Suprapubic skin (tissue), 4 donors: ENCODE measurements at regions not wholly inside any gene's neighbourhood (a gene's known extent, or its start where the extent isn't known, plus 50 kb on each side); places are given as distances from the start of the nearest gene placed in this dataset.

ENCODE experiments used
- DNase-seq, 2 donors: peaks; one replicate each; pipeline ENCODE4 v3.0.0-alpha.2; 2019; ENCODE audit warnings: low spot score in 2 of 2
- H3K27ac ChIP-seq: fragments of 200-600 bp; sonication (generic); one replicate; pipeline ENCODE4 v1.5.1; 2019
- H3K27me3 ChIP-seq: fragments of 200-600 bp; sonication (generic); one replicate; pipeline ENCODE4 v1.5.1; 2019
- H3K36me3 ChIP-seq: fragments of 200-600 bp; sonication (generic); one replicate; pipeline ENCODE4 v1.5.1; 2019
- H3K4me1 ChIP-seq: fragments of 200-600 bp; sonication (generic); one replicate; pipeline ENCODE4 v1.5.1; 2019
- H3K4me3 ChIP-seq: fragments of 200-600 bp; sonication (generic); one replicate; pipeline ENCODE4 v1.5.1; 2019; ENCODE audit warnings: mild to moderate bottlenecking
- H3K9me3 ChIP-seq: fragments of 200-600 bp; sonication (generic); one replicate; pipeline ENCODE4 v1.5.1; 2019
- CTCF ChIP-seq, 2 donors: fragments of 200-600 bp in 1 of 2; fragments of 450-650 bp in 1 of 2; sonication (generic) in 1 of 2; IDR thresholded peaks; one replicate each; pipeline ENCODE4 v1.5.1; 2016 to 2019; ENCODE audit warnings: antibody characterized with exemption in 2 of 2, mild to moderate bottlenecking in 1 of 2, moderate library complexity in 1 of 2
- EP300 ChIP-seq: sonication (generic); formaldehyde crosslinking; IDR thresholded peaks from one replicate; pipeline ENCODE4 v1.6.1; 2017; ENCODE audit warnings: antibody characterized with exemption
- POLR2A ChIP-seq, 2 donors: fragments of 450-650 bp; IDR thresholded peaks; one replicate each; pipeline ENCODE4 v1.6.1; 2017; ENCODE audit warnings: antibody characterized with exemption in 2 of 2, mild to moderate bottlenecking in 2 of 2, moderate library complexity in 2 of 2
- POLR2AphosphoS5 ChIP-seq, 3 donors: sonication (generic); formaldehyde crosslinking; IDR thresholded peaks; one replicate each; pipeline ENCODE4 v1.6.1; 2017; ENCODE audit warnings: antibody characterized with exemption in 3 of 3
- WGBS: methylation state at CpG from one replicate; pipeline ENCODE4 v1.1.5; 2018; 5-methylcytosine and 5-hydroxymethylcytosine counted together

GRCh38 chr2:176583607-176584006 is 314.4 kb downstream of the MTX2 start:
- Histone ChIP-seq H3K4me1 (peaks cover 7% of the 10 kb centered on the region), H3K27ac (no peak overlapping the region), H3K9me3 (no peaks in the 10 kb centered on the region), H3K27me3 (peaks cover 3% of the 10 kb centered on the region), H3K4me3 (no peak overlapping the region), H3K36me3 (no peaks in the 10 kb centered on the region)
- DNase-seq: no peak
- 29% methylated on average over 6 of the region's 6 CpGs for WGBS
- TF ChIP-seq EP300 (no peak), POLR2A (IDR thresholded peaks at IDR 0.05) (no peak), POLR2AphosphoS5 (IDR thresholded peaks at IDR 0.05) (no peak), CTCF (IDR thresholded peaks at IDR 0.05) (no peak)

GRCh38 chr2:176584333-176584732 is 315.1 kb downstream of the MTX2 start:
- 52% methylated on average over 3 of the region's 3 CpGs for WGBS

GRCh38 chr2:176585291-176585690 is 316.0 kb downstream of the MTX2 start:
- Histone ChIP-seq H3K9me3 (no peaks in the 10 kb centered on the region), H3K4me1 (peaks cover 7% of the 10 kb centered on the region), H3K27me3 (peaks cover 3% of the 10 kb centered on the region), H3K36me3 (no peaks in the 10 kb centered on the region), H3K27ac (no peak overlapping the region), H3K4me3 (no peak overlapping the region)
- TF ChIP-seq CTCF (IDR thresholded peaks at IDR 0.05) (no peak), POLR2AphosphoS5 (IDR thresholded peaks at IDR 0.05) (no peak), EP300 (no peak), POLR2A (IDR thresholded peaks at IDR 0.05) (no peak)
- DNase-seq: no peak
- 86% methylated on average over 1 of the region's 1 CpG for WGBS

More at GRCh38 chr2:176584333-176584732, 315.1 kb downstream of the MTX2 start:
- Histone ChIP-seq H3K27me3 (peaks cover 3% of the 10 kb centered on the region), H3K9me3 (no peaks in the 10 kb centered on the region), H3K4me3 (no peak overlapping the region), H3K36me3 (no peaks in the 10 kb centered on the region), H3K27ac (no peak overlapping the region), H3K4me1 (peaks cover 7% of the 10 kb centered on the region)
- DNase-seq: no peak
- no peak for TF ChIP-seq CTCF (IDR thresholded peaks at IDR 0.05)
- no peak for TF ChIP-seq POLR2A (IDR thresholded peaks at IDR 0.05)
- no peak for TF ChIP-seq EP300
- TF ChIP-seq POLR2AphosphoS5 (IDR thresholded peaks at IDR 0.05): no peak

GRCh38 chr2:176585791-176586190 is 316.5 kb downstream of the MTX2 start:
- Histone ChIP-seq H3K36me3 (no peaks in the 10 kb centered on the region), H3K9me3 (no peaks in the 10 kb centered on the region)

GRCh38 chr2:176589287-176589686 is 320.0 kb downstream of the MTX2 start:
- DNase-seq: no peak
- WGBS: 72% methylated on average over 7 of the region's 7 CpGs

More at GRCh38 chr2:176585791-176586190, 316.5 kb downstream of the MTX2 start:
- H3K4me1 ChIP-seq: peaks cover 7% of the 10 kb centered on the region
- no peak overlapping the region for H3K4me3 ChIP-seq
- peaks cover 3% of the 10 kb centered on the region for H3K27me3 ChIP-seq
- WGBS: 72% methylated on average over 2 of the region's 2 CpGs
- DNase-seq: no peak
- no peak for TF ChIP-seq EP300
- TF ChIP-seq POLR2A (IDR thresholded peaks at IDR 0.05): no peak
- TF ChIP-seq POLR2AphosphoS5 (IDR thresholded peaks at IDR 0.05): no peak
- TF ChIP-seq CTCF (IDR thresholded peaks at IDR 0.05): no peak
- no peak overlapping the region for H3K27ac ChIP-seq

More at GRCh38 chr2:176589287-176589686, 320.0 kb downstream of the MTX2 start:
- Histone ChIP-seq H3K36me3 (no peaks in the 10 kb centered on the region), H3K4me3 (no peak overlapping the region), H3K9me3 (no peaks in the 10 kb centered on the region), H3K27ac (no peak overlapping the region), H3K4me1 (no peaks in the 10 kb centered on the region), H3K27me3 (peaks cover 2% of the 10 kb centered on the region)
- TF ChIP-seq POLR2AphosphoS5 (IDR thresholded peaks at IDR 0.05) (no peak), CTCF (IDR thresholded peaks at IDR 0.05) (no peak), POLR2A (IDR thresholded peaks at IDR 0.05) (no peak), EP300 (no peak)
